Stomach (tissue), 4 donors: ENCODE measurements at regions not wholly inside any gene's neighbourhood (a gene's known extent, or its start where the extent isn't known, plus 50 kb on each side); places are given as distances from the start of the nearest gene placed in this dataset.

ENCODE experiments used
- CTCF ChIP-seq, 7 experiments: fragments of 450-650 bp in 4 of 7; fragments of 200-600 bp in 3 of 7; sonication (generic) in 3 of 7; IDR thresholded peaks; one replicate each; pipeline ENCODE4 v1.5.1; 2016 to 2019; ENCODE audit warnings: antibody characterized with exemption in 7 of 7, control low read depth in 2 of 7, mild to moderate bottlenecking in 1 of 7
- POLR2A ChIP-seq, 4 donors: fragments of 450-650 bp; IDR thresholded peaks; one replicate each; pipeline ENCODE4 v1.6.1; 2016; ENCODE audit warnings: antibody characterized with exemption in 4 of 4, control low read depth in 2 of 4, mild to moderate bottlenecking in 1 of 4, moderate library complexity in 1 of 4
- POLR2AphosphoS5 ChIP-seq, 3 donors: sonication (generic); formaldehyde crosslinking; IDR thresholded peaks; one replicate each; pipeline ENCODE4 v1.6.1; 2016; ENCODE audit warnings: antibody characterized with exemption in 3 of 3

GRCh38 chr13:72145383-72145782, 278.4 kb upstream of the DACH1 start:
- TF ChIP-seq CTCF (IDR thresholded peaks at IDR 0.05) (no peak), POLR2A (IDR thresholded peaks at IDR 0.05) (no peak), POLR2AphosphoS5 (IDR thresholded peaks at IDR 0.05) (no peak)
